Occipital lobe (tissue), 1 donor: ENCODE measurements at regions not wholly inside any gene's neighbourhood (a gene's known extent, or its start where the extent isn't known, plus 50 kb on each side); places are given as distances from the start of the nearest gene placed in this dataset.
A peak's percentile ranks its signal among the peaks of the same experiment; 100 is the strongest.

ENCODE experiments used
- DNase-seq: peaks from one replicate; lab custom pipeline; 2025; lab: John Stamatoyannopoulos, UW

DNA sequence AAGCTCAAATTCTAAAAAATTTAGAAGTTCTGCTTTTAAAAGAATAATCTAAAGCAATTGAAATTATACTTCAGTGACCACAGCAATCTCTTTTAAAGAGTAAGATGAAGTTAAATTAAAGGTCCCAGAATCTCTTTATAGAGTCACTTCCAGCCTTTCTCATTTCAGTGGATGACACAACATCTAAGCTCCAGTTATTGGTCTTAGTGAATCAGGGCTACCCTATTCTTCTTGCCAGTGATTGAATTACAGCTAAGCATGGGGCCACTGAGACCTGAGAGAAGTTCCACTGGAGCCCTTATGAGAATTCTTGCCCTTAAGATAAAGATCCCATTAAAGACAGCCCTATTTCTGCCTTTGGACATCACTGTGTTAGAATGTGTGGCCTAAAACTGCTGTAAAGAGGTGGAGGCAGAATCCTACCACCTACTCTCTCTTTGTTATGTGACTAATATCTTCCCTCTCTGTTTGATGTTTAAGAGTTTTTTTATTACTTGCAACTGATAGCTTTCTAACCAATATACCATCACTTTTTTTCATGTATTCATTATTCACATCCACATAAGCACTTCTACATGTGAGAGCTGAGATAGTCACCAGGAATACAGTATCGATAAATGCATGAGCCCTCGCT is 128.6 kb downstream of the UNC5CL start:
- DNase-seq = no peak

DNA sequence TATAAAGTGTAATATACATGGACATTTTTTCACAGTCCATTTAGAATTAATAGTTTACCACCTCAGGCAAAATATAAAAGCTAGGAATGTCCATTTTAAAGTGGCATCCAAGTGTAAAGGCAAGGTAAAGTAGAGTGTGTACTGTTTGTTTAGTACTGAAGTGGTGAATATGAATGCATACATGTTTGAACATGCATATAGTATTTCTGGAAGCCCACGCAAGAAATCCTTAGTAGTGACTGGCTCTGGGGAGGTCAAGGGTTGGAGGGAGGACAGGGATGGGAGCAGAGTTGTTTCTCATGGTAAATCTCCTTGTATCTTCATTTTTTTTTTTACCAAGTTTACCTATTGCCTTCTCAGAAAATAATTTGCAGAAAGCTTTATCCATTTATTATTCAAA is 129.2 kb downstream of the UNC5CL start:
- no peak for DNase-seq

DNA sequence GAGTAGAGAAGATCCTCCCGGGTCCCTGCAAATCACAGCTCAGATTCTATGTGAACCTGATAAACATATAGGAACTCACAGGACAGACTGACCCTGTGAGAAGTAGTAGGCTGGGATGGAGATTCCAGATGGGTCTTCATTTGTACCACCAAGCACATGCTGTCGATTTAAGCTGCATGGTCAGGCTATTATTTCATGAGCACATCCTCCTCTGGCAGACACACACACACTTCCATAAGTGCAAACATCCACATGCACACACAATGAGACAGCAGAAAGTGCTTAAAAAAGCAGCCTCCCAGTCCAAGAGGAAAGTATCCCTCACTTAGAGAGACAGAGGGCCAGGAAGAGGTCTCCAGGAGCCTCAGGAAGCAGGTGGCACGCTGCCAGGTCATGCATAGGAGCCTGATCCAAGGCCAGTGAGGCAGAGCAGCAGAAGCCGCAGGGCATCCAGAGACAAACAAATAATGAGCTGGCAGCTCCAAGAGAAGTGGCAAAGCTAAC is 131.8 kb downstream of the UNC5CL start:
- DNase-seq = no peak

DNA sequence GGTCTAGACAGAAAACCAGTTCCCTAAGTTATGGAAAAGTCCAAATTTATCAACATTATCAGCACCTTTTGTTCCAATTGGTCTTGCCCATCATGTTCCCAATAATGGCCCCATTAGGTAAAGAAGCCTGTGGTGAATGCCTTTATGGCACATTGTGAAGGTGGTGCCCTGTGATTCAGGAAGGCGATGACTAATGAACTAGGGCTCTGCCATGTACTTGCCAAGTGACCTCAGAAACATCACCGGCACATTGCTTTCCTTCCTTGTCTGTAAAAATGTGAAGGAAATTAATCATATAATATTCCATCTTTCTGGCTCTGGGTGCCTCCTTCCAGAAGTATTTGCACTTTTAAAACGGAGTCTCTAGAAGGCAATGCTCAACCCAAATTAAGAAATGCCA is 132.3 kb downstream of the UNC5CL start:
- no peak for DNase-seq

DNA sequence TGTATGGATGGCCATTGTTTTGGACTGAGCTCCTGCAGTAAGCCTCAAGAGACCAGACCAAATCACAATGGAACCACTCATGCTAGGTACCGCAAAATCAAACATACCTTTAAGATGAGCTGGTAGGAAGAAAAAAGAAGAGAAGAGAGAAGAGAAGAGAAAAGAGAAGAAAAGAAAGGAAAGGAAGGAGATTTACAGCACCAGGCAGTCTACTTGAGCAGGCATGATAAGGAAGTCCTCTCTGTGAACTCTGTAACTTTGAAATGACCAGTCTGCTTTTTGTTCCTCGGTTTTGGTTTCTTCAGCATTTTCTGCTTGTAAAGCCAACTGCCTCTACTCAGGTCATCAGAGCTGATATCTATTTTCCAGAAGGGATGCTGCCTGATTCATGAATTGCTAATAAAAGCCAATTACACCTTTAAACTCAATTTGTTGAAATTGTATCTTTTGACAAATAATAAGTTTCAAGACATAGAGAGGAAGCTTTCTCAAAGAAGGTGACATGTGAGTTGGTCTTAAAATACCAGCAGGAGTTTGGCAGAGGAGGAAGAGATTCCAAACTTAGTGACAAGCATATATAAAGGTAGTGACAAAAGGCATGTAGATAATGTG is 134.3 kb downstream of the UNC5CL start:
- DNase-seq = no peak

DNA sequence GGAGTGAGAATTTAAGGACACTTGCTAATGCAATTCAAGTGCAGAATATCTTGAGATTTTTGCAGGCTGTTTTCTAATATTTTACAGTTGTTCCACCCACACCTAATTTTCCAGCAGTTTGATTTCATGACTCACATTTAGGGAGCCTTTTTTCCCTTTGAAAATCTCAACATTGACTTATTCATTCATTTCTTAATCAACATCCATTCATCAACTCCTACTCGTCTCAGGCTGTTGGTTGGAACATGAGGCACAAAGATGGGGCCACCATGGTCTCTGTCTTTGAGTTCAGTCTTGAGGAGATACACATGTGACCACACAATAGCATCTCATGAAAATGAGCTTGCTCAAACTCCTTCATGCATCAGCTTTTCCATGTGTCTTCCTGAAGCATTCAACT is 135.6 kb downstream of the UNC5CL start:
- no peak for DNase-seq

DNA sequence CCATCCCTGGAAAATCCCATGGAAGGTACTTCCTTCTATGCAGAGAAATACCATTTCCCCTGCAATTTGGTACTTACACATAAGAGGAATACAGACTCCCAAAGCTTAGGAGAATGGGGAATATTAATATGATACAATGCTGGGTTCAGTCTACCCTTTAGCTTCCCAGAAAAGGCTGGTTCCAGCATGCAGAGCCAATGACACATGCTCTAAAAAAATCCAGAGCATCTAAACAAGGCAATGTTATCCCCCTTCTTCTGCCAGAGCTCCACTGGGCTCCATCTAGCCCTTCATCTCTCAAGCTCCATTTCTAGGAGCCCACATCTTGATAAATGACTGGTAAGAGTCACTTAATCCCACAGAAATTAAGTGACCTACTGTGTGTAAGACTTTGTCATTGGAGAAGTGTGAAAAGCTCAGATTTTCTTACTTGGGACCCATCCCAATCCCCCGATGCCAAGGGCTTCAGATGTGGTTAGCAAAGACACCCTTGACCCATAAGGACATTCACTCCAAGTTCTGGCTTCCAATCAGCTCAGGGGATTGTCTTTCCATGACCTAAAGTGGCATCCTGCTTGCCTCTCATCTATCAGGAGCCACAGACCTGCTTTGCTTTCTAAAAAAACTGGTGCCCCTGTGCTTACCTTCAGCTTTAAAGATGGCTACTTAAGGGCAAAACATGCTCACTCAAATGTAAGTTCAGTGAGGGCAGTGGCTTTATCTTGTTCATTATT is 137.5 kb downstream of the UNC5CL start:
- DNase-seq = no peak

DNA sequence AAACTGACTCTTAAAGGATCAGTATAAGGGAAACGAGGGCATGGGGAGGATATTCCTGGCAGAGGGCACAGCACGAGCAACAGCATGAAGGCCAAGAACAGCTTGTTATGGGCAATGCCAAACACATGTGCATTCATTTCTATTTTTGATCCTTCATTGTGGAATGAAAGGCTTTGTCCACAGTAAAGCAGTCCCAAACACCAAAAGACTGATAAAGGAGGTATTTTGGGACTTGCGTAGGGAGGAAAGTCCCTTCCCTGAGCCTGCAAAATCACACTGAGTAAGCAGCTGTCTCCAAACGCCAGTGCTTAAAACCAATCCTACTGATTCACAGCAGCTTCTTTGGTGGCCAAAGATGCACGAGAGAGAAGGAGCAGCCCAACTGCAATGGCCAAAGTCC is 138.2 kb downstream of the UNC5CL start:
- DNase-seq = peak; percentile 72

DNA sequence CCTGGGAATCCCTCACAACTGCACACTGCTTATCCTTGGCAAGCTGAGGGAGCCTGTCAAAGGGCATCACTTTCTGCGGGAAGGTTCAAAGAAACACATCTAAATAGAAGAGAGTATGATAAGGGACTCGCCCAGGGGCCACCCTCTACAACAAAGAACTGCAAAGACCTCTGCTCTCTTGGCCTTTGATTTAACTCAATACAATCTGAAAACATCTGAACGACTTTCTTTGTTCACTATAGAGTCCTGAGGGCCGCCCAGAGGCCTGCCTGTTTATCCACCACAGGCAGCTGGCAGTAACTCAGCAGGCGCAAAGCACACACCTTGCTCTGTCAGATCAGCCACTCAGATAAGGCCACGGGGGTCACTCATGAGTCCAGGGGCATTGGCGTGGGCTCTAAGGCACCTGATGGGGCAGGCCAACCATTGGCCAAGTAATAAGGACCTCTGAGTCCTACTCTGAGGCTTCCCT is 139.3 kb downstream of the UNC5CL start:
- no peak for DNase-seq

DNA sequence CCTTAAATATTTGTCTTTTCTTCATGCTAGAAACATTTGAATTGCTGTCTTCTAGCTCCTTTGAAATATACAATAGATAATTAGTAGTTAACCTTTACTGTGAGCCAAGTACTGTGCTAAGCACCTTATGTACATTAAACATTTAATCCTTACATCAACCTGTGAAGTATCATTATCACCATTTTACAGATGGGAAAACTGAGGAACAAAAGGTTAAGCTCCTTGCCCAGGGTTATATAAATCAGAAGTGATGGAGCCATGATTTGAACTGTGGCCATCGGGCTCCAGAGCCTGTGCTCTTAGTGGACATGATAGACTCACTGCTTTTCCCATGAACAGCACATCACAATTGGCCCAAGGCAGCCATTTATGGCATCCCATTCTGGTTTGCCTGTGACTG is 140.9 kb downstream of the UNC5CL start:
- DNase-seq = no peak

DNA sequence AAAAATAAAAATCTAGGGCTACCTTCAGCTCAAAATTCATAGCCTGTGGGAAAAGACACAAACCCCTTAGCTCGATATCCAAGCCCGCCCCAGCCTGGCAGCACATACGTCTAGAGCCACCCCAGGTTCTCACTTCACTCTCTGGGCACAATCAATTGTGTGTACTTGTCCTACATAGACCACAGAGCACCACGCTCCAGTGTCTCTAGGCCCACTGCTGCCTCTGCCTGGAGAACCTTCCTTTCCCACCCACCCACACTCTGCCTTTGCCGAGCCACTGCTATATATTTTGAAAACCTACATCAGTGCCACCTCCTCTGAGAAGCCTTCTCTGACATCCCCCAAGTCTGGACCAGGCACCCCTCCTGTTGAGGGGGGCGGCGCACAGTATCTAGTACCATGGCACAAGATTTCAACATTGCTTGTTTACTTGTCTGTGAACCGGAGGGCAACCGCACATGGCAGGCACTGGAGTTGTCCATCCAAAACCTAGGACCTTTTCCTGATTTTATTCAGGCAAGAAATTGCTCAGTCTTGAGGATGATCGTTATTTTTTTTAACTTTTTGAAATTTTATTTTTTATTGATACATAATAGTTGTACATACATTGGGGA is 141.5 kb downstream of the UNC5CL start:
- no peak for DNase-seq

DNA sequence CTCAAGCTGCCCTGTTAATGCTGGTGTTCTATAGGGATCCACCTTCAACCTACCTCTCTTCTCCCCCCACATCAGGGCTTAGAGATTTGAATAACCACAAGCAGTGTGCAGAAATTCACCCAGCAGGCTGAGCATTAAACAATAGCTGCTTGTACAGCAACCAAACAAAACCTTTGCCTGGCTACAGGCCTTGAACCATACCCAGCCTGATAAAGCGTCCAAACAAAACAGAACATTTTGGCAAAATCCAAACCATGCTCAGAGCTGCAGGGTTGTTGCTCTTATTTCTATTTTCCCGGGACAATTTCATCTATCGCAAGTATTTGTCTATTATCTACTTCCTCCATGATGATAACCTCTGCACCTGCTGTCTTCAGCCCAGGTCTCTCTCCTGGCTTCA is 142.3 kb downstream of the UNC5CL start:
- DNase-seq = no peak

DNA sequence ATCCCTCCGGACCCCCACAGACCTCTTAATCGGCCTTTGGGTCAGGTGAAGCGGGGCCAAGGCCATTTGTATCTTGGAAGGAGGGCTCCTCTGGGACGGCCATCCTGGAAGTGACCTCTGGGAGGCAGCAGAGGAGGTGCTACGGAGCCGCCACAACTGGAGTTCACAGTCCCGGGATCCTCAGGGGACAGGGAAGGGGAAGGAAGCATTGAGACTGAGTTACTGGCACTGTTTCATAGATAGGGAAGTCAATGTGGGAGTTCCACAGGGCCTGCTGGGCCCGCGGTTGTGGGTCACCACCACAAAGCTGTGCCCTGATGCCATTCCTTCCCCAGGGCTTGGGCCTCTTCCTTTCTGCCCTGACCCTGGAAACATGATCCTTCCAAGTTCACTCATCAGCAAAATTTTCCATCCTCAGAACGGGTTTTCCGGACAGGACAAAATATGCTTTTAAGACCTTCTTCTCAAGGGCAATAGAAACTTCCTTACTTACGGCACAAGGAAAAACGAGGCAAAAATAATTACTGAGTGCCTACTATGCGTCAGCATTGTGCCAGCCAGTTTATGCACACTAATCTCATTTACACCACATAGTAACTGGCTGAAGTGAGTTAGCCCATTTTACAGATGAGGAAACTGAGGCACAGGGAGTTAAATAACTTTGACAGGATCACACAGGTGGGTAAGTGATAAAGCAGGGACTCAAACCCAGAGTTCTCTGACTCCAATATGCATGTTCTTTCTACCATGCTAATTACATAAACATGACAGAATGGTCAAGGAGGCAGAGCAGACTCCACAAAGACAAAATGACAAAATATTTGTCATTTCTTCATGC is 143.8 kb downstream of the UNC5CL start:
- no peak for DNase-seq

DNA sequence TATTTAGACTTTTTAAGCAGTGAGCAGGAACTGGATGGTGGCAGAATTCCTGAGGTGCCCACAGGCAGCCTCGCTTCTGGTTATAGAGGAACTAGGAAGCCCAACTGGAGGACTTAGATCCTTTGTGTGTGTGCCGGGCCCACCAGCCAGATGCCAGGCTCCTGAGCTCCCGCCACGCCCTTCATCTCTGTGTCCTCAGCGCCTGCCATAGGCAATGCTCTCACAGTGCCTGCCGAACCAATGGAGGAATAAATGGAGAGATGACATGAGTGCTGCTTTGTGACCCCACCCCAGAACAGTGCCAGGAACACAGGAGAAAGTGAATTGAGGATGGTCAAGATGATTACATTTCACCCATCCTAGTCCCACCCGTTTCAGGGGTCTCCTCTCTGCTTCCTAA is 146.0 kb downstream of the UNC5CL start:
- no peak for DNase-seq

DNA sequence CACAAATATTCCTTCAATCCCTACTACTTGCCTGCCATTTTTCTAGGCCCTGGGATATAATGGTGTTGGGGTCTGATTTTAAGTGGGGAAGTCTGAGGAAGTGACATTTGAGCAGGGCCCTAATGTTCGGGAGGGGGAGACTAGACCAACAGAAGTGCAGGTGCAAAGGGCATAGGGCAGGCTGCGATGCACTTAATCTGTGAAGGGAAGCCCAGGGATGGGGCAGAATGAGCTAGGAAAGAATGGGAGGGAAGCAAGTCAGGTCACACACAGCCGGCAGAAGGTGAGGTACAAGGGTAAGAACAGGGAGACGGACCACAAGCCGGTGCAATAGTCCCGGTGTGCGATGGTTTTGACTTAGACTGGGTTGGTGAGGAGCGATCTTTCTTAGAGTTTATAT is 146.8 kb downstream of the UNC5CL start:
- no peak for DNase-seq

DNA sequence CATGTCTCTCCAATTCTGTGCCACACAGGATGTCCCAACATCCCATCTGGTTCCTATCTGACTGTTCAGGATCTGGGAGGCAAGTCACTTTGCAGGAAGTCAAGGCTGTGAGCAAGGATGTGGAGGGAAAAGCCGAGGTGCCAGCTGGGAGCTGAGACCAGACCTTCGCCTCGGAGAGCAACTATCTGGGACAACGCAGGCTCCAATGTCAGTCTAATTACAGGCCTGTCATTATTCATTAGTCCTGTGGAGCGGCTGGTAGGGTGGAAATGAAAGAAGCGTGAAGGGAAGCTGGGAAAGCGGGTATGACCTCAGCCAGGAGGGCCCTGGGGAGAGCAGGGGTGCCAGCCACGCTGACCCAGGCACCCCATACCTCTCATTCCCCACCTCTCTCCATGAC is 147.3 kb downstream of the UNC5CL start:
- no peak for DNase-seq

DNA sequence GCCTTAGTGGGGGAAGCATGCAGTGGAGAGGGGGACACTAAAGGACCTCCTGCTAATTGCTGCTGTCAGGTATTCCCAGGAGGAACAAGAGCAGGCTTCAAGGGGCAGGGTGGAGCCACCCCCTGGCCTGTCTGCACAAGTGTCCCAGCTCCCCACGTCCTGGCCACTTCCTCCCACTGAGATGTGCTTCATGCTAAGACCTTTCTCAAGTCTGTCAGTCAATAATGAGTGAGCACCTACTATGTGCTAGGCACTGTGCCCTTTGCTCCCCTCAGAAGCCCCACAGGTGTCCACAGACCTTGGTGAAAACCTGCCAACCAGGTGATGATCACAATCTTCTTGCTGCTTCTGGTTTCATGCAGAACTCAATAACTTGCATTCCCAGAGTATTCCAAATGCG is 147.9 kb downstream of the UNC5CL start:
- DNase-seq = no peak

DNA sequence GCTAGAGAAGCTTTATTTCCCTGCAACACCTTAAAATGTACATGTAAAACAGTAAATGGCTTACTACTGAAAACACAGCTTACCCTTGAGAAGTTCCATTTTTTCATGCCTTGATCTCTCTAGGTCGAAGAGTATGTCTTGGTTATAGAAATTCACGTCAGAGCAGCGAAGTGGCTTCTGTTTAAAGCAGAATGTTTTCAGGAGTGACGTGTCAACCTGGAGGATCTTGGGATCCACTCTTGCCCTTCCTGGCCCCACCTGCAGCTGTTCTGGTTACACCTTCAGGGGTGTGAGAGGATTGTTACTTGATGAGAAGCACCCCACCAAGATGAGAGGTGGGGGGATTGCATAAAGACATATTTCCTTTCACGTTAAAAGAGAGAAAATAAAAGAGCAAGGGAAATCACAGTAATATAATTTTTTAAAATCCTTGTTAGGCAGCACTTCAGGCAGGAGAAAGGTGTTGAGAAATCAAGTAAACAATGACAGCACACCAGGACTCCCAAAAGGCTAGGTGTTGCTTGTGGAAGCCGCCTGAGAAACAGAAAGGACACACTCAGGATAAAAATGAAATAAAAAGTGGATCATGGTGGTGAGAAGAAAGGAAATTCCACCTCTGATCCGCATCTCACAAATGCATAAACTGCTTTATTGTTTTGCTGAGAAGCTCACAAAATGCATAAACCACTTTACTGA is 149.7 kb downstream of the UNC5CL start:
- DNase-seq = no peak

DNA sequence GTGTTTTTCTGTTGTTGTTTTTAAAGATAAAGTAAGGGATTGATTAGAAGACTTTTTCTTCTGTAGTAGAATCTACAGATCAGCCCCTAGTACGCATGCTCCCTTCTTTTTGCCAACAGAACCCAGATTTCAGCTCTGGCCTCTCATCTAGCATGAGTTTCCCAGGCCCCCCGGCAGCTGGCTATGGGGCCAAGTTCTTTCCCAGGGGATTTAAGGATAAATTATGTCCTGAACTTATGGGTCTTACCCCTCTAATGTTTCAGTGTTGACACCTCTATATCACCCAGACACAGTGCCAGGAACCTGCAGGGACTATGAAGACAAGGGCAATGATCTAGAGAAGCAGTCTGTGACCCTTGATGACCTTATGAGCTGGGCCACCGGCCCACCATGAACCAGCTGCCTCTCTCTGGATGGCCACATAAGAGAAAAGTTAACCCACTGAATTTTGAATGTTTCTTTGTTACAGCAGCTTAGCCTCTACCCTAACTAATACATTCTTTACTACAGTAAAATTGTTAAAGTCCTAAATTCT is 150.5 kb downstream of the UNC5CL start:
- DNase-seq = no peak

DNA sequence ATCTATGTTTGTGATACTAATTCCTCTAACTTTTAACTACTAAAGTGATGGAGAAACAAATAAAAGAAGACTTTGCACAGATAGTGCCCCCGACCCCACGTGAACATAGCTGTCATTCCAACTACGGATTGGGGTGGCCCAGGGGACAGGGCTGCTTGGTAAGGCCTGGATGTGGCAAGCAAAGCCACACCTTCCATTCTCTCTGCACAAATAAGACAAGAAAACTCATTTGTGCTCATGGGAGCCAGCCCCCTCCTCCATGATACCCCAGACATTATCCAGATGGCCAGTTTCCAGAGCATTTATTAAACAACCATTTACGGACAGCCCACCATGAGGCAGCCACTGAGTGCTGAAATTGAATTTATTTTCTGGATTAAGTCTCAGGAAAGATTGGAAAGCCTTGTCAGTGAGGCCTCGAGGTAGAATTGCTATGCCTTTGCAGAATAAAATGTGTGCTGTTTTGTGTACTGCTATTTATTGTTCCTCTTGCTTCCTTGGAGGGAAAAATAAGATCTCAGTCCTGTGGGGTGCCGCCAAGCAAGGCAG is 151.2 kb downstream of the UNC5CL start:
- no peak for DNase-seq
